ENCODE measurements at regions not wholly inside any gene's neighbourhood (a gene's known extent, or its start where the extent isn't known, plus 50 kb on each side); places are given as distances from the start of the nearest gene placed in this dataset.

DNA sequence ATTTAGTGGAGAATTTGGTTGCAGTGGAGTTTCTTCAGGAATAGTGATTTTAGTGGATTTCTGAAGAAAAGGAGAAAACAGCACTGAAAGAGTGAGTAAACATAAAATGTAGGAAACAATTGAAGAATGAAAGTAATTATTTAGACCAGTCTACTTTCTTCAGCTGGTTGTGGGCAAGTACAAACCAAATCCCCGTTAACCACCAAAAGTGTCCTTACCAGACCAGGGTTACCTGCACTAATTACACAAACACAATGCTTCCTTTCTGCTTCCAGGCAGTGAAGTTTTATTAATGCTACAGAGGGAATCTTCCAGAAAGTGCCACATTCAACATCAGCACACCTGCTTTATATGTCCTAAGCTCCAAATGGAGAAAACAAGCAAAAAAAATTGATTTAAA, 248.0 kb upstream of the TBC1D5 start:
- DNase-seq (ENCODE audit: low spot score, unreplicated experiment) = no peak
- Mint-ChIP-seq H3K4me3 (ENCODE audit: low read depth) (no peak overlapping the region), H3K9me3 (ENCODE audit: low read depth) (no peaks in the 10 kb centered on the region), H3K27me3 (no peaks in the 10 kb centered on the region), H3K4me1 (ENCODE audit: low read depth) (peaks cover 5% of the 10 kb centered on the region), H3K27ac (no peak overlapping the region), H3K36me3 (ENCODE audit: insufficient read depth) (peaks cover 3% of the 10 kb centered on the region)
- TF ChIP-seq CTCF (IDR thresholded peaks at IDR 0.05; ENCODE audit: unreplicated experiment) = no peak

DNA sequence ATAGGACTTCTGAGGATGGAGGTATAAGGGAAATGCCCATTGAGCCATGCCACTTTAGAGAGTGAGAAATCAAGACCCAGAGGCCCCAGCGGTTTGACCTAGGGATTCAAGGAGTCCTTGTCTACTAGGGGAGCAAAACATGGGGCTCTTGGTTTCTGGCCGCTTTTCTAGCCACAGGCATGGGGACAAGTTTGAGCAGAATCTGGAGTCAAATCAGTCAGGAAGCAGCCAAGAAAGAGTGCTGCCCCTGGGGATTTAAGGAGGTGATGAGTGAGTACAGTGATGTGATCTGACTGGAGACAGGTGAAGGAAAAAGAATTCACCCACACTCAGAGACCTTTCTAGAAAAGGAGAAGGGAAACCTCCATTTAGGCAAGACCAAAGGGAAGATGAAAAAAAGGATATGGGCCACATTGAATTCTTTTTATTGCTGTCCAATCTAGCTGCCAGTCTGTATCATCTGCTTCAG, 244.0 kb upstream of the TBC1D5 start:
- Mint-ChIP-seq H3K4me3 (ENCODE audit: low read depth) (no peak overlapping the region), H3K27ac (no peak overlapping the region), H3K9me3 (ENCODE audit: low read depth) (no peaks in the 10 kb centered on the region), H3K27me3 (no peaks in the 10 kb centered on the region), H3K36me3 (ENCODE audit: insufficient read depth) (peaks cover 3% of the 10 kb centered on the region), H3K4me1 (ENCODE audit: low read depth) (peaks cover 5% of the 10 kb centered on the region)
- TF ChIP-seq CTCF (IDR thresholded peaks at IDR 0.05; ENCODE audit: unreplicated experiment) = no peak
- DNase-seq (ENCODE audit: low spot score, unreplicated experiment) = no peak

- Mint-ChIP-seq H3K9me3 (ENCODE audit: low read depth) (no peaks in the 10 kb centered on the region), H3K4me3 (ENCODE audit: low read depth) (no peak overlapping the region), H3K27me3 (no peaks in the 10 kb centered on the region), H3K27ac (no peak overlapping the region), H3K36me3 (ENCODE audit: insufficient read depth) (peaks cover under 1% of the 10 kb centered on the region), H3K4me1 (ENCODE audit: low read depth) (peaks cover 5% of the 10 kb centered on the region)
- no peak for TF ChIP-seq CTCF (IDR thresholded peaks at IDR 0.05; ENCODE audit: unreplicated experiment)
- no peak for DNase-seq (ENCODE audit: low spot score, unreplicated experiment)
These were observed 243.4 kb upstream of the TBC1D5 start for GRCh38 chr3:17985658-17986347.

- Mint-ChIP-seq H3K4me1 (ENCODE audit: low read depth) (peaks cover 5% of the 10 kb centered on the region), H3K9me3 (ENCODE audit: low read depth) (no peaks in the 10 kb centered on the region), H3K27ac (no peak overlapping the region), H3K4me3 (ENCODE audit: low read depth) (no peak overlapping the region), H3K27me3 (no peaks in the 10 kb centered on the region), H3K36me3 (ENCODE audit: insufficient read depth) (no peaks in the 10 kb centered on the region)
- no peak for TF ChIP-seq CTCF (IDR thresholded peaks at IDR 0.05; ENCODE audit: unreplicated experiment)
- no peak for DNase-seq (ENCODE audit: low spot score, unreplicated experiment)
These were observed 240.7 kb upstream of the TBC1D5 start for GRCh38 chr3:17983106-17983505.

- H3K9me3 Mint-ChIP-seq (ENCODE audit: low read depth) = no peaks in the 10 kb centered on the region
- no peaks in the 10 kb centered on the region for H3K27me3 Mint-ChIP-seq
- no peak overlapping the region for H3K27ac Mint-ChIP-seq
- H3K4me1 Mint-ChIP-seq (ENCODE audit: low read depth) = peaks cover 8% of the 10 kb centered on the region
- DNase-seq (ENCODE audit: low spot score, unreplicated experiment) = no peak
- H3K36me3 Mint-ChIP-seq (ENCODE audit: insufficient read depth) = no peaks in the 10 kb centered on the region
- no peak for TF ChIP-seq CTCF (IDR thresholded peaks at IDR 0.05; ENCODE audit: unreplicated experiment)
- H3K4me3 Mint-ChIP-seq (ENCODE audit: low read depth) = no peak overlapping the region
These were observed 239.9 kb upstream of the TBC1D5 start for GRCh38 chr3:17982211-17982880.

Data from progenitor cell of endocrine pancreas (in vitro differentiated cells).